Stimulated activated CD4-positive, alpha-beta T cell treated with anti-CD3 and anti-CD28 coated beads, Interleukin-1b, Interleukin-23, amount 100 ng/mL, for 24 hours (primary cell): ENCODE measurements at regions not wholly inside any gene's neighbourhood (a gene's known extent, or its start where the extent isn't known, plus 50 kb on each side); places are given as distances from the start of the nearest gene placed in this dataset.
"Not testable (repeated sequence)": the region's sequence is repeated elsewhere in the genome, so short reads cannot be mapped to it uniquely, and the experiment has no call there.

Experiments used
- DNase-seq, 4 experiments: peaks; one replicate each; pipeline ENCODE4 v3.0.0-alpha.2; 2020; ENCODE audit warnings: low read depth in 4 of 4, low spot score in 1 of 4

GRCh38 chr2:224151161-224151560, 112.1 kb upstream of the SERPINE2 start:
- no peak for DNase-seq

- not testable (repeated sequence) for DNase-seq
Measured at GRCh38 chr2:224148058-224148457, 109.0 kb upstream of the SERPINE2 start.

- DNase-seq = no peak
Measured at GRCh38 chr2:224147174-224147573, 108.1 kb upstream of the SERPINE2 start.

GRCh38 chr2:224146356-224147160, 107.5 kb upstream of the SERPINE2 start:
- no peak for DNase-seq

- no peak for DNase-seq
Measured at GRCh38 chr2:224145751-224146355, 106.8 kb upstream of the SERPINE2 start.

GRCh38 chr2:224143526-224143925, 104.4 kb upstream of the SERPINE2 start:
- no peak for DNase-seq

GRCh38 chr2:224142397-224143312, 103.6 kb upstream of the SERPINE2 start:
- no peak for DNase-seq

GRCh38 chr2:224141304-224141703, 102.2 kb upstream of the SERPINE2 start:
- no peak for DNase-seq

GRCh38 chr2:224137208-224137607, 98.1 kb upstream of the SERPINE2 start:
- no peak for DNase-seq

- no peak for DNase-seq
Measured at GRCh38 chr2:224136396-224136795, 97.3 kb upstream of the SERPINE2 start.

GRCh38 chr2:224135881-224136280, 96.8 kb upstream of the SERPINE2 start:
- DNase-seq = no peak

- no peak for DNase-seq
Measured at GRCh38 chr2:224134003-224134734, 95.1 kb upstream of the SERPINE2 start.

GRCh38 chr2:224133387-224133786, 94.3 kb upstream of the SERPINE2 start:
- no peak for DNase-seq

- DNase-seq = no peak
Measured at GRCh38 chr2:224127871-224128501, 88.9 kb upstream of the SERPINE2 start.

- no peak for DNase-seq
Measured at GRCh38 chr2:224126440-224126839, 87.4 kb upstream of the SERPINE2 start.

GRCh38 chr2:224126003-224126402, 86.9 kb upstream of the SERPINE2 start:
- DNase-seq = no peak

- no peak for DNase-seq
Measured at GRCh38 chr2:224122542-224122941, 83.5 kb upstream of the SERPINE2 start.

GRCh38 chr2:224121406-224122067, 82.5 kb upstream of the SERPINE2 start:
- DNase-seq = no peak

- no peak for DNase-seq
Measured at GRCh38 chr2:224120986-224121385, 81.9 kb upstream of the SERPINE2 start.

- DNase-seq = not testable (repeated sequence)
Measured at GRCh38 chr2:224119846-224120245, 80.8 kb upstream of the SERPINE2 start.
